ENCODE measurements at regions not wholly inside any gene's neighbourhood (a gene's known extent, or its start where the extent isn't known, plus 50 kb on each side); places are given as distances from the start of the nearest gene placed in this dataset.

- TF ChIP-seq, protein P1, sequence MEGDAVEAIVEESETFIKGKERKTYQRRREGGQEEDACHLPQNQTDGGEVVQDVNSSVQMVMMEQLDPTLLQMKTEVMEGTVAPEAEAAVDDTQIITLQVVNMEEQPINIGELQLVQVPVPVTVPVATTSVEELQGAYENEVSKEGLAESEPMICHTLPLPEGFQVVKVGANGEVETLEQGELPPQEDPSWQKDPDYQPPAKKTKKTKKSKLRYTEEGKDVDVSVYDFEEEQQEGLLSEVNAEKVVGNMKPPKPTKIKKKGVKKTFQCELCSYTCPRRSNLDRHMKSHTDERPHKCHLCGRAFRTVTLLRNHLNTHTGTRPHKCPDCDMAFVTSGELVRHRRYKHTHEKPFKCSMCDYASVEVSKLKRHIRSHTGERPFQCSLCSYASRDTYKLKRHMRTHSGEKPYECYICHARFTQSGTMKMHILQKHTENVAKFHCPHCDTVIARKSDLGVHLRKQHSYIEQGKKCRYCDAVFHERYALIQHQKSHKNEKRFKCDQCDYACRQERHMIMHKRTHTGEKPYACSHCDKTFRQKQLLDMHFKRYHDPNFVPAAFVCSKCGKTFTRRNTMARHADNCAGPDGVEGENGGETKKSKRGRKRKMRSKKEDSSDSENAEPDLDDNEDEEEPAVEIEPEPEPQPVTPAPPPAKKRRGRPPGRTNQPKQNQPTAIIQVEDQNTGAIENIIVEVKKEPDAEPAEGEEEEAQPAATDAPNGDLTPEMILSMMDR (conservative IDR thresholded peaks at IDR 0.05), result no peak
- no peak for TF ChIP-seq EZH2 (IDR thresholded peaks at IDR 0.05; ENCODE audit: low read depth)
Observed at GRCh38 chr13:84821261-84821660, 939.0 kb upstream of the SLITRK1 start.

Data from PC-9 (cell line).